ENCODE measurements at regions not wholly inside any gene's neighbourhood (a gene's known extent, or its start where the extent isn't known, plus 50 kb on each side); places are given as distances from the start of the nearest gene placed in this dataset.
"Not testable (repeated sequence)": the region's sequence is repeated elsewhere in the genome, so short reads cannot be mapped to it uniquely, and the experiment has no call there.

- DNase-seq: no peak
Measured at GRCh38 chr16:48997081-48997615, 284.5 kb downstream of the CBLN1 start.

GRCh38 chr16:48978501-48978900 is 303.1 kb downstream of the CBLN1 start:
- no peak for DNase-seq

- no peak for DNase-seq
Measured at GRCh38 chr16:48972236-48972635, 309.4 kb downstream of the CBLN1 start.

- no peak for DNase-seq
Measured at GRCh38 chr16:48971571-48972077, 310.0 kb downstream of the CBLN1 start.

GRCh38 chr16:48970216-48970615 is 311.4 kb downstream of the CBLN1 start:
- no peak for DNase-seq

- DNase-seq: no peak
Measured at GRCh38 chr16:48969611-48970010, 312.0 kb downstream of the CBLN1 start.

- DNase-seq: peak; percentile 14 to 18
Measured at GRCh38 chr16:48965386-48965785, 316.3 kb downstream of the CBLN1 start.

- DNase-seq: no peak
Measured at GRCh38 chr16:48963901-48964615, 317.6 kb downstream of the CBLN1 start.

- no peak for DNase-seq
Measured at GRCh38 chr16:48963306-48963705, 318.3 kb downstream of the CBLN1 start.

- DNase-seq: no peak
Measured at GRCh38 chr16:48961546-48961945, 320.1 kb downstream of the CBLN1 start.

- DNase-seq: no peak
Measured at GRCh38 chr16:48960830-48961229, 320.8 kb downstream of the CBLN1 start.

GRCh38 chr16:48959747-48960146 is 321.9 kb downstream of the CBLN1 start:
- no peak for DNase-seq

GRCh38 chr16:48959204-48959603 is 322.4 kb downstream of the CBLN1 start:
- no peak for DNase-seq

GRCh38 chr16:48958681-48959080 is 323.0 kb downstream of the CBLN1 start:
- DNase-seq: no peak

GRCh38 chr16:48956620-48957019 is 325.0 kb downstream of the CBLN1 start:
- no peak for DNase-seq

- no peak for DNase-seq
Measured at GRCh38 chr16:48955837-48956236, 325.8 kb downstream of the CBLN1 start.

GRCh38 chr16:48951621-48952125 is 330.0 kb downstream of the CBLN1 start:
- DNase-seq: not testable (repeated sequence)

- DNase-seq: no peak
Measured at GRCh38 chr16:48950184-48950583, 331.5 kb downstream of the CBLN1 start.

GRCh38 chr16:48949636-48950035 is 332.0 kb downstream of the CBLN1 start:
- DNase-seq: no peak

- no peak for DNase-seq
Measured at GRCh38 chr16:48948911-48949310, 332.7 kb downstream of the CBLN1 start.

GRCh38 chr16:48947371-48947713 is 334.3 kb downstream of the CBLN1 start:
- no peak for DNase-seq

- DNase-seq: no peak
Measured at GRCh38 chr16:48946686-48947370, 334.8 kb downstream of the CBLN1 start.

GRCh38 chr16:48942996-48943395 is 333.0 kb upstream of the N4BP1 start:
- no peak for DNase-seq

GRCh38 chr16:48936811-48937210 is 326.8 kb upstream of the N4BP1 start:
- no peak for DNase-seq

Measured in SHP77 (cell line).